GM23338 (cell line): ENCODE measurements at regions not wholly inside any gene's neighbourhood (a gene's known extent, or its start where the extent isn't known, plus 50 kb on each side); places are given as distances from the start of the nearest gene placed in this dataset.

Experiments
- ATAC-seq: fragments of 200-7000 bp; cut with Tn5 transposase; 3 replicates; pipeline ENCODE4 v1.9.1; 2020
- DNase-seq: peaks from one replicate; pipeline ENCODE4 v3.0.0-alpha.2; 2015; ENCODE audit warnings: low spot score
- H2AFZ ChIP-seq: fragments of 200-600 bp; sonication (generic); 2 replicates; pipeline ENCODE4 v1.8.0; 2016; ENCODE audit warnings: antibody characterized with exemption, mild to moderate bottlenecking, moderate library complexity
- H3F3A ChIP-seq: fragments of 200-600 bp; sonication (generic); replicated peaks from 2 replicates; pipeline ENCODE4 v1.8.0; 2017; ENCODE audit warnings: antibody characterized with exemption, mixed run types, low read depth
- H3K27ac ChIP-seq: fragments of 200-600 bp; sonication (generic); 2 replicates; pipeline ENCODE4 v1.6.1; 2016; ENCODE audit warnings: low read depth
- H3K27me3 ChIP-seq: fragments of 200-600 bp; sonication (generic); 2 replicates; pipeline ENCODE4 v1.8.0; 2016; ENCODE audit warnings: mild to moderate bottlenecking, mixed run types, moderate library complexity; ENCODE audit not compliant: insufficient read depth
- H3K36me3 ChIP-seq: fragments of 200-600 bp; sonication (generic); 2 replicates; pipeline ENCODE4 v1.8.0; 2016; ENCODE audit warnings: mild to moderate bottlenecking; ENCODE audit not compliant: insufficient read depth
- H3K4me1 ChIP-seq: fragments of 200-600 bp; sonication (generic); 2 replicates; pipeline ENCODE4 v1.8.0; 2016; ENCODE audit warnings: mild to moderate bottlenecking, moderate library complexity; ENCODE audit not compliant: insufficient read depth
- H3K4me2 ChIP-seq: fragments of 200-600 bp; sonication (generic); 2 replicates; pipeline ENCODE4 v1.7.1; 2017; ENCODE audit warnings: mixed run types
- H3K4me3 ChIP-seq: fragments of 200-600 bp; sonication (generic); 2 replicates; pipeline ENCODE4 v1.6.1; 2016; ENCODE audit warnings: mixed run types
- H3K79me2 ChIP-seq: fragments of 200-600 bp; sonication (generic); replicated peaks from 2 replicates; pipeline ENCODE4 v1.8.0; 2017; ENCODE audit warnings: mild to moderate bottlenecking; ENCODE audit not compliant: insufficient read depth
- H3K9me2 ChIP-seq: fragments of 200-600 bp; sonication (generic); 2 replicates; pipeline ENCODE4 v1.8.0; 2017; ENCODE audit not compliant: insufficient read depth
- H4K20me1 ChIP-seq: fragments of 200-600 bp; sonication (generic); replicated peaks from 2 replicates; pipeline ENCODE4 v1.8.0; 2017; ENCODE audit warnings: mild to moderate bottlenecking; ENCODE audit not compliant: insufficient read depth
- H3K27ac Mint-ChIP-seq: 2 replicates; pipeline ENCODE4 v1.8.0; 2020; ENCODE audit warnings: inconsistent platforms, mild to moderate bottlenecking, moderate library complexity, mixed read lengths
- H3K27me3 Mint-ChIP-seq: 3 replicates; pipeline ENCODE4 v1.8.0; 2022; ENCODE audit warnings: low read depth, mild to moderate bottlenecking, moderate library complexity, mixed read lengths, inconsistent platforms; ENCODE audit not compliant: insufficient read depth, poor library complexity
- H3K36me3 Mint-ChIP-seq: 3 replicates; pipeline ENCODE4 v1.8.0; 2021; ENCODE audit warnings: low read depth, mild to moderate bottlenecking, inconsistent platforms, moderate library complexity, mixed read lengths
- H3K4me1 Mint-ChIP-seq: 3 replicates; pipeline ENCODE4 v1.8.0; 2020; ENCODE audit warnings: mild to moderate bottlenecking, inconsistent platforms, mixed read lengths
- H3K4me3 Mint-ChIP-seq: 3 replicates; pipeline ENCODE4 v1.8.0; 2021; ENCODE audit warnings: moderate library complexity, mild to moderate bottlenecking, inconsistent platforms, mixed read lengths
- H3K9me3 Mint-ChIP-seq: 3 replicates; pipeline ENCODE4 v1.8.0; 2020; ENCODE audit warnings: moderate library complexity, mild to moderate bottlenecking, inconsistent platforms, mixed read lengths
- CREB1 ChIP-seq: fragments of 250-450 bp; sonication (Bioruptor Pico); IDR thresholded peaks from 2 replicates; pipeline ENCODE4 v1.5.0; 2020; ENCODE audit warnings: low read depth, mild to moderate bottlenecking, moderate library complexity
- CTCF ChIP-seq, 2 experiments: fragments of 200-600 bp in 1 of 2; sonication (generic) in 1 of 2; conservative IDR thresholded peaks; 2 replicates each; pipeline versions ENCODE4 v1.5.1 to v1.6.1; 2016 to 2017; ENCODE audit warnings: antibody characterized with exemption in 2 of 2, low read depth in 2 of 2, mild to moderate bottlenecking in 2 of 2, moderate library complexity in 1 of 2
- EZH2phosphoT487 ChIP-seq: fragments of 200-600 bp; sonication (generic); IDR thresholded peaks from one replicate; pipeline ENCODE4 v1.8.1; 2018; ENCODE audit warnings: antibody characterized with exemption; ENCODE audit not compliant: unreplicated experiment
- JUNB ChIP-seq: IDR thresholded peaks from one replicate; pipeline ENCODE4 v1.6.1; 2016; ENCODE audit warnings: antibody characterized with exemption; ENCODE audit not compliant: unreplicated experiment
- NANOG ChIP-seq: IDR thresholded peaks from 2 replicates; pipeline ENCODE4 v1.6.1; 2016; ENCODE audit warnings: antibody characterized with exemption, borderline replicate concordance
- POLR2AphosphoS5 ChIP-seq: IDR thresholded peaks from 2 replicates; pipeline ENCODE4 v1.6.1; 2016; ENCODE audit warnings: antibody characterized with exemption, low read depth
- STAT1 ChIP-seq: IDR thresholded peaks from one replicate; pipeline ENCODE4 v1.6.1; 2016; ENCODE audit warnings: antibody characterized with exemption; ENCODE audit not compliant: unreplicated experiment
- ZNF114 ChIP-seq: fragments of 250-450 bp; sonication (Bioruptor Pico); IDR thresholded peaks from 2 replicates; pipeline ENCODE4 v1.5.0; 2020; ENCODE audit warnings: mild to moderate bottlenecking, moderate library complexity
- ZNF331 ChIP-seq: fragments of 250-450 bp; sonication (Bioruptor Pico); IDR thresholded peaks from 2 replicates; pipeline ENCODE4 v1.5.0; 2020; ENCODE audit warnings: low read depth, mild to moderate bottlenecking, moderate library complexity
- TF ChIP-seq, protein P1 (sequence below): fragments of 250-450 bp; sonication (Bioruptor Pico); IDR thresholded peaks from 2 replicates; pipeline ENCODE4 v1.5.0; 2020; ENCODE audit warnings: mild to moderate bottlenecking, moderate library complexity
- TF ChIP-seq, protein P2 (sequence below): IDR thresholded peaks from 2 replicates; pipeline ENCODE4 v1.6.1; 2016; ENCODE audit warnings: antibody characterized with exemption

DNA sequence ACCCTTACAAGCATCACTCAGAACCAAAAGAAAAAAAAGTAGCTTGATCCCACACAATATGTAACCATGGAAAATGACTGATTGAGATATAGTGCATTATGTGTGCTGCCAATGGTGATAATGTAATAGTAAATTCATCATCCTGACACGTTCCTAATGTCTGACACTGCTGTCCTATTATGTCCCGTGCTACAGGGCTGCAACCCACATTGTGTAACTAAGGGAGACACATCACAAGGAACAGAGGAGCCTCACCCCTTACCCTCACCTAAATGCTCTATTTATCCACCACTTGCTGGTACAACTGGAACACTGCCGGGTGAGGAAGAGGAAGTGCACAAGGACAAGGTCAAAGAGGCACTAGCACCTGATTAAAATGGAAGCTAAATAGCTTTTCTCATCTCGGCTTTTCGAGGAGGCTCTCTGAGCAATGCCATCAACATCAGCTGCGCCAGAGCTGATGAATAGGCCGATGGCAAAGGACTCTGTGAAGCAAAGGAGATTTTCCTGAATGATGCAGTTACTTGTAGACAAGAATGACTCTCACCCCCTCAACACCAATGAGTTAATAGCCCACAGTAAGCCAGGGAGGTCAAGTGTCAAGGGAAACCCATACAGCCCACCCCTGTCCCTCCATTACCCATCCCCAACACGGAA, 181.6 kb downstream of the HNRNPD start:
- Mint-ChIP-seq H3K36me3 (no peaks in the 10 kb centered on the region), H3K4me3 (no peak overlapping the region), H3K4me1 (no peaks in the 10 kb centered on the region), H3K27ac (no peak overlapping the region), H3K9me3 (no peaks in the 10 kb centered on the region), H3K27me3 (peaks cover 3% of the 10 kb centered on the region)
- TF ChIP-seq CTCF (conservative IDR thresholded peaks at IDR 0.05; ENCODE audit: low read depth in 2 of 2), result no peak
- TF ChIP-seq ZNF331 (CRISPR knock-in tag), result no peak
- no peak for TF ChIP-seq POLR2AphosphoS5
- TF ChIP-seq, protein P1, sequence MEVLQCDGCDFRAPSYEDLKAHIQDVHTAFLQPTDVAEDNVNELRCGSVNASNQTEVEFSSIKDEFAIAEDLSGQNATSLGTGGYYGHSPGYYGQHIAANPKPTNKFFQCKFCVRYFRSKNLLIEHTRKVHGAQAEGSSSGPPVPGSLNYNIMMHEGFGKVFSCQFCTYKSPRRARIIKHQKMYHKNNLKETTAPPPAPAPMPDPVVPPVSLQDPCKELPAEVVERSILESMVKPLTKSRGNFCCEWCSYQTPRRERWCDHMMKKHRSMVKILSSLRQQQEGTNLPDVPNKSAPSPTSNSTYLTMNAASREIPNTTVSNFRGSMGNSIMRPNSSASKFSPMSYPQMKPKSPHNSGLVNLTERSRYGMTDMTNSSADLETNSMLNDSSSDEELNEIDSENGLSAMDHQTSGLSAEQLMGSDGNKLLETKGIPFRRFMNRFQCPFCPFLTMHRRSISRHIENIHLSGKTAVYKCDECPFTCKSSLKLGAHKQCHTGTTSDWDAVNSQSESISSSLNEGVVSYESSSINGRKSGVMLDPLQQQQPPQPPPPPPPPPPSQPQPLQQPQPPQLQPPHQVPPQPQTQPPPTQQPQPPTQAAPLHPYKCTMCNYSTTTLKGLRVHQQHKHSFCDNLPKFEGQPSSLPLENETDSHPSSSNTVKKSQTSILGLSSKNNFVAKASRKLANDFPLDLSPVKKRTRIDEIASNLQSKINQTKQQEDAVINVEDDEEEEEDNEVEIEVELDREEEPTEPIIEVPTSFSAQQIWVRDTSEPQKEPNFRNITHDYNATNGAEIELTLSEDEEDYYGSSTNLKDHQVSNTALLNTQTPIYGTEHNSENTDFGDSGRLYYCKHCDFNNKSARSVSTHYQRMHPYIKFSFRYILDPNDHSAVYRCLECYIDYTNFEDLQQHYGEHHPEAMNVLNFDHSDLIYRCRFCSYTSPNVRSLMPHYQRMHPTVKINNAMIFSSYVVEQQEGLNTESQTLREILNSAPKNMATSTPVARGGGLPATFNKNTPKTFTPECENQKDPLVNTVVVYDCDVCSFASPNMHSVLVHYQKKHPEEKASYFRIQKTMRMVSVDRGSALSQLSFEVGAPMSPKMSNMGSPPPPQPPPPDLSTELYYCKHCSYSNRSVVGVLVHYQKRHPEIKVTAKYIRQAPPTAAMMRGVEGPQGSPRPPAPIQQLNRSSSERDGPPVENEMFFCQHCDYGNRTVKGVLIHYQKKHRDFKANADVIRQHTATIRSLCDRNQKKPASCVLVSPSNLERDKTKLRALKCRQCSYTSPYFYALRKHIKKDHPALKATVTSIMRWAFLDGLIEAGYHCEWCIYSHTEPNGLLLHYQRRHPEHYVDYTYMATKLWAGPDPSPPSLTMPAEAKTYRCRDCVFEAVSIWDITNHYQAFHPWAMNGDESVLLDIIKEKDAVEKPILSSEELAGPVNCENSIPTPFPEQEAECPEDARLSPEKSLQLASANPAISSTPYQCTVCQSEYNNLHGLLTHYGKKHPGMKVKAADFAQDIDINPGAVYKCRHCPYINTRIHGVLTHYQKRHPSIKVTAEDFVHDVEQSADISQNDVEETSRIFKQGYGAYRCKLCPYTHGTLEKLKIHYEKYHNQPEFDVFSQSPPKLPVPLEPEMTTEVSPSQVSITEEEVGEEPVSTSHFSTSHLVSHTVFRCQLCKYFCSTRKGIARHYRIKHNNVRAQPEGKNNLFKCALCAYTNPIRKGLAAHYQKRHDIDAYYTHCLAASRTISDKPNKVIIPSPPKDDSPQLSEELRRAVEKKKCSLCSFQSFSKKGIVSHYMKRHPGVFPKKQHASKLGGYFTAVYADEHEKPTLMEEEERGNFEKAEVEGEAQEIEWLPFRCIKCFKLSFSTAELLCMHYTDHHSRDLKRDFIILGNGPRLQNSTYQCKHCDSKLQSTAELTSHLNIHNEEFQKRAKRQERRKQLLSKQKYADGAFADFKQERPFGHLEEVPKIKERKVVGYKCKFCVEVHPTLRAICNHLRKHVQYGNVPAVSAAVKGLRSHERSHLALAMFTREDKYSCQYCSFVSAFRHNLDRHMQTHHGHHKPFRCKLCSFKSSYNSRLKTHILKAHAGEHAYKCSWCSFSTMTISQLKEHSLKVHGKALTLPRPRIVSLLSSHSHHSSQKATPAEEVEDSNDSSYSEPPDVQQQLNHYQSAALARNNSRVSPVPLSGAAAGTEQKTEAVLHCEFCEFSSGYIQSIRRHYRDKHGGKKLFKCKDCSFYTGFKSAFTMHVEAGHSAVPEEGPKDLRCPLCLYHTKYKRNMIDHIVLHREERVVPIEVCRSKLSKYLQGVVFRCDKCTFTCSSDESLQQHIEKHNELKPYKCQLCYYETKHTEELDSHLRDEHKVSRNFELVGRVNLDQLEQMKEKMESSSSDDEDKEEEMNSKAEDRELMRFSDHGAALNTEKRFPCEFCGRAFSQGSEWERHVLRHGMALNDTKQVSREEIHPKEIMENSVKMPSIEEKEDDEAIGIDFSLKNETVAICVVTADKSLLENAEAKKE (CRISPR knock-in tag), result no peak
- no peak for TF ChIP-seq JUNB
- TF ChIP-seq ZNF114 (CRISPR knock-in tag), result no peak
- no peak for TF ChIP-seq CREB1 (CRISPR knock-in tag)
- TF ChIP-seq, protein P2, sequence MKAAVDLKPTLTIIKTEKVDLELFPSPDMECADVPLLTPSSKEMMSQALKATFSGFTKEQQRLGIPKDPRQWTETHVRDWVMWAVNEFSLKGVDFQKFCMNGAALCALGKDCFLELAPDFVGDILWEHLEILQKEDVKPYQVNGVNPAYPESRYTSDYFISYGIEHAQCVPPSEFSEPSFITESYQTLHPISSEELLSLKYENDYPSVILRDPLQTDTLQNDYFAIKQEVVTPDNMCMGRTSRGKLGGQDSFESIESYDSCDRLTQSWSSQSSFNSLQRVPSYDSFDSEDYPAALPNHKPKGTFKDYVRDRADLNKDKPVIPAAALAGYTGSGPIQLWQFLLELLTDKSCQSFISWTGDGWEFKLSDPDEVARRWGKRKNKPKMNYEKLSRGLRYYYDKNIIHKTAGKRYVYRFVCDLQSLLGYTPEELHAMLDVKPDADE, result no peak
- no peak for TF ChIP-seq STAT1
- no peak for TF ChIP-seq EZH2phosphoT487
- TF ChIP-seq NANOG, result no peak
- Histone ChIP-seq H3K4me2 (no peak overlapping the region), H3K27ac (no peak overlapping the region), H4K20me1 (no peaks in the 10 kb centered on the region), H3K4me3 (no peak overlapping the region), H2AFZ (no peak overlapping the region), H3K27me3 (no peaks in the 10 kb centered on the region), H3K4me1 (no peaks in the 10 kb centered on the region), H3K9me2 (no peaks in the 10 kb centered on the region), H3K36me3 (no peaks in the 10 kb centered on the region), H3F3A (no peaks in the 10 kb centered on the region), H3K79me2 (no peaks in the 10 kb centered on the region)
- no peak for DNase-seq
- no peak for ATAC-seq
